ENCODE measurements at regions not wholly inside any gene's neighbourhood (a gene's known extent, or its start where the extent isn't known, plus 50 kb on each side); places are given as distances from the start of the nearest gene placed in this dataset.
A peak's percentile ranks its signal among the peaks of the same experiment; 100 is the strongest.

DNA sequence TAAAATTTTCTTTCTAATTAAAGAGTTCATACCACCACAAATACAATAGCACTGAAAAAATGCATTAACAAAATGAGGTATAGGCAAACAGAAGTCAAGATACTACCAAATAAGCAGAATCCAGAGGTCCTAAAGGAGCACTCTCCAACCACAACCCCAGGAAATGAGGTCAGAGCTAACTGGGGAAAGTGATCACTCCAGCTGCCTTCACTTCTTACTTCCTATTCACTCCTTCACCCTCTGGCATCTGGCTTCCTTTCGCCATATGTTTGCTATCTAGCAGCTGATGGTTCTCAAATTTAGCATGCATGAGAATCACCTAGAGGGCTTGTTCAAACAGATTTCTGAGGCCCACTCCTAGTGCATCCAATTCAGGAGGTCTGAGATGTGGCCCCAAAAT, 212.6 kb upstream of the ACVR2A start:
- Histone ChIP-seq H3K4me3 (ENCODE audit: insufficient read depth in 1 of 2, low read depth in 1 of 2, low read length in 2 of 2) (no peak overlapping the region), H3K27ac (ENCODE audit: low read length, poor library complexity, severe bottlenecking) (no peak overlapping the region)

DNA sequence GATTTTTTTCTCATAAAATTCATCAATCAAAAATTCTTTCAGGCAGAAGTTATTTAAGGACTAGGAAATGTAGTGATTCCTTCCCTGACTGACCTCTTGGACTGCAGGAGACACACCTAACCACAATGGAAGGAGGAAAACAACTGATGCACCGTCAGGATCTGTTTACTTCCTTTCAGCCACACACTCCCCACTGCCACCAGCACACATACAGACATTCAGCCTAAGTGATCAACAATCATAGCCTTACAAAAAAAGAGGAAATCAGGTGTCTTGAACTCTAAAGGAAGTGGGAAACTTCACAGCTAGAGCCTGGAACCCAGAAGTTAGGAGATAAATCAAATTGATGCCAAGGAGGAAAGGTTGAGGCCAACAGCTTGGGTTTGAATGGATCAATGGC, 213.5 kb upstream of the ACVR2A start:
- no peak overlapping the region for H2AFZ ChIP-seq (ENCODE audit: low read depth, low read length)
- no peak overlapping the region for H3K4me2 ChIP-seq (ENCODE audit: low read length, poor library complexity, severe bottlenecking)
- no peak overlapping the region for H3K18ac ChIP-seq (ENCODE audit: low read depth in 1 of 2, low read length in 2 of 2)
- H2BK15ac ChIP-seq (ENCODE audit: low read depth, poor library complexity, severe bottlenecking), result no peak overlapping the region
- no peak overlapping the region for H3K27ac ChIP-seq (ENCODE audit: low read length, poor library complexity, severe bottlenecking)
- H3K23ac ChIP-seq (ENCODE audit: low read length in 2 of 2), result no peak overlapping the region
- peak overlapping the region in 1 of 2 experiments; percentile 90 for H3K14ac ChIP-seq (ENCODE audit: low read length in 2 of 2)
- no peaks in the 10 kb centered on the region for H3K79me1 ChIP-seq (replicated peaks; ENCODE audit: low read length, poor library complexity, severe bottlenecking)
- no peak overlapping the region for H2BK5ac ChIP-seq (ENCODE audit: low read depth, low read length, poor library complexity, severe bottlenecking)
- no peak overlapping the region for H4K8ac ChIP-seq (ENCODE audit: low read length)
- no peak overlapping the region for H2BK120ac ChIP-seq (ENCODE audit: low read depth, low read length)
- no peaks in the 10 kb centered on the region for H3K36me3 ChIP-seq (ENCODE audit: control insufficient read depth in 1 of 2, insufficient read depth in 2 of 2, low read depth in 1 of 2, low read length in 2 of 2)
- no peak overlapping the region for H3K4ac ChIP-seq (ENCODE audit: low read depth in 1 of 2, low read length in 2 of 2)
- H3K9ac ChIP-seq (ENCODE audit: low read length), result no peak overlapping the region
- no peak for DNase-seq
- H3K27me3 ChIP-seq (ENCODE audit: control insufficient read depth in 1 of 2, insufficient read depth in 1 of 2, low read length in 2 of 2), result no peaks in the 10 kb centered on the region
- H3K4me3 ChIP-seq (ENCODE audit: insufficient read depth in 1 of 2, low read depth in 1 of 2, low read length in 2 of 2), result no peak overlapping the region
- H2AK5ac ChIP-seq (ENCODE audit: low read length, severe bottlenecking), result no peak overlapping the region
- no peaks in the 10 kb centered on the region for H3K9me3 ChIP-seq (ENCODE audit: control insufficient read depth, low read length)
- H4K91ac ChIP-seq (ENCODE audit: low read length), result no peak overlapping the region
- no peak overlapping the region for H2BK12ac ChIP-seq (ENCODE audit: low read length in 2 of 2)
- no CpG with 5 or more reads among the region's 1 CpG for WGBS
- no peaks in the 10 kb centered on the region for H3K4me1 ChIP-seq (ENCODE audit: control insufficient read depth, insufficient read depth, low read depth, low read length)

More for the DNA sequence above, 212.6 kb upstream of the ACVR2A start:
- Histone ChIP-seq H2BK12ac (ENCODE audit: low read length in 2 of 2) (no peak overlapping the region), H2BK120ac (ENCODE audit: low read depth, low read length) (no peak overlapping the region), H2AFZ (ENCODE audit: low read depth, low read length) (no peak overlapping the region), H3K23ac (ENCODE audit: low read length in 2 of 2) (no peak overlapping the region), H2BK5ac (ENCODE audit: low read depth, low read length, poor library complexity, severe bottlenecking) (no peak overlapping the region), H2AK5ac (ENCODE audit: low read length, severe bottlenecking) (no peak overlapping the region), H3K4me1 (ENCODE audit: control insufficient read depth, insufficient read depth, low read depth, low read length) (no peaks in the 10 kb centered on the region), H3K36me3 (ENCODE audit: control insufficient read depth in 1 of 2, insufficient read depth in 2 of 2, low read depth in 1 of 2, low read length in 2 of 2) (no peaks in the 10 kb centered on the region), H4K91ac (ENCODE audit: low read length) (no peak overlapping the region), H4K8ac (ENCODE audit: low read length) (no peak overlapping the region), H3K79me1 (replicated peaks; ENCODE audit: low read length, poor library complexity, severe bottlenecking) (no peaks in the 10 kb centered on the region), H2BK15ac (ENCODE audit: low read depth, poor library complexity, severe bottlenecking) (no peak overlapping the region), H3K27me3 (ENCODE audit: control insufficient read depth in 1 of 2, insufficient read depth in 1 of 2, low read length in 2 of 2) (no peaks in the 10 kb centered on the region), H3K18ac (ENCODE audit: low read depth in 1 of 2, low read length in 2 of 2) (no peak overlapping the region), H3K14ac (ENCODE audit: low read length in 2 of 2) (no peak overlapping the region), H3K4ac (ENCODE audit: low read depth in 1 of 2, low read length in 2 of 2) (no peak overlapping the region), H3K9ac (ENCODE audit: low read length) (no peak overlapping the region), H3K9me3 (ENCODE audit: control insufficient read depth, low read length) (no peaks in the 10 kb centered on the region), H3K4me2 (ENCODE audit: low read length, poor library complexity, severe bottlenecking) (no peak overlapping the region)
- DNase-seq, result no peak
- 89% methylated on average over 1 of the region's 1 CpG for WGBS

DNA sequence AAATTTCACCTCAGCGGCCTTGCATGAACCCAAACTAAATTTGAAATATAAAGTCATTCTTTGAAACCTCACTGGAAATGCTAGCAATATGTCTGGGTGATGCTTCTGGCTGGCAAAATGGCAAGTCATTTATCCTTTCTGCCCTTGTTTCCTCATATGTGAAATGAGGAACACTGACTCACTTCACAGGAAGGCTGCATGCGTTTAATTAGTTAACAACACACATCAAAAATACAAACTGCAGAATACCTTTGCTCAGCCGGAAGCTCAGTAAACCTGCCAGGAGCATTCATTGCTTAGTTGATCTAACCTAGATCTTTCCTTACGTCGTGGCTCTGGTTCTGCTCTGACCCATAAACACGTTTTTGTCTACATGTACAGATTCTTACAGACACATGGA, 214.2 kb upstream of the ACVR2A start:
- no peak overlapping the region for H3K23ac ChIP-seq (ENCODE audit: low read length in 2 of 2)
- H2BK12ac ChIP-seq (ENCODE audit: low read length in 2 of 2), result no peak overlapping the region
- no peak overlapping the region for H3K4me2 ChIP-seq (ENCODE audit: low read length, poor library complexity, severe bottlenecking)
- H3K27me3 ChIP-seq (ENCODE audit: control insufficient read depth in 1 of 2, insufficient read depth in 1 of 2, low read length in 2 of 2), result no peaks in the 10 kb centered on the region
- H3K4me3 ChIP-seq (ENCODE audit: insufficient read depth in 1 of 2, low read depth in 1 of 2, low read length in 2 of 2), result no peak overlapping the region
- no peak overlapping the region for H2BK120ac ChIP-seq (ENCODE audit: low read depth, low read length)
- no peak overlapping the region for H2BK5ac ChIP-seq (ENCODE audit: low read depth, low read length, poor library complexity, severe bottlenecking)
- H2BK15ac ChIP-seq (ENCODE audit: low read depth, poor library complexity, severe bottlenecking), result no peak overlapping the region
- H3K36me3 ChIP-seq (ENCODE audit: control insufficient read depth in 1 of 2, insufficient read depth in 2 of 2, low read depth in 1 of 2, low read length in 2 of 2), result no peaks in the 10 kb centered on the region
- H3K18ac ChIP-seq (ENCODE audit: low read depth in 1 of 2, low read length in 2 of 2), result no peak overlapping the region
- H2AK5ac ChIP-seq (ENCODE audit: low read length, severe bottlenecking), result no peak overlapping the region
- H3K4ac ChIP-seq (ENCODE audit: low read depth in 1 of 2, low read length in 2 of 2), result no peak overlapping the region
- 82% methylated on average over 5 of the region's 6 CpGs for WGBS
- H3K14ac ChIP-seq (ENCODE audit: low read length in 2 of 2), result no peak overlapping the region
- no peak for DNase-seq
- H3K27ac ChIP-seq (ENCODE audit: low read length, poor library complexity, severe bottlenecking), result no peak overlapping the region
- no peak overlapping the region for H4K91ac ChIP-seq (ENCODE audit: low read length)
- H3K9me3 ChIP-seq (ENCODE audit: control insufficient read depth, low read length), result no peaks in the 10 kb centered on the region
- H3K79me1 ChIP-seq (replicated peaks; ENCODE audit: low read length, poor library complexity, severe bottlenecking), result no peaks in the 10 kb centered on the region
- H3K9ac ChIP-seq (ENCODE audit: low read length), result no peak overlapping the region
- no peak overlapping the region for H2AFZ ChIP-seq (ENCODE audit: low read depth, low read length)
- no peak overlapping the region for H4K8ac ChIP-seq (ENCODE audit: low read length)
- H3K4me1 ChIP-seq (ENCODE audit: control insufficient read depth, insufficient read depth, low read depth, low read length), result no peaks in the 10 kb centered on the region

- H3K9me3 ChIP-seq (ENCODE audit: control insufficient read depth, low read length), result no peaks in the 10 kb centered on the region
- WGBS, result 64% methylated on average over 1 of the region's 1 CpG
These were observed 215.8 kb upstream of the ACVR2A start for GRCh38 chr2:147628971-147629421.

More at GRCh38 chr2:147628971-147629421, 215.8 kb upstream of the ACVR2A start:
- H2AFZ ChIP-seq (ENCODE audit: low read depth, low read length), result no peak overlapping the region
- no peak overlapping the region for H3K4me2 ChIP-seq (ENCODE audit: low read length, poor library complexity, severe bottlenecking)
- H2AK5ac ChIP-seq (ENCODE audit: low read length, severe bottlenecking), result no peak overlapping the region
- H3K79me1 ChIP-seq (replicated peaks; ENCODE audit: low read length, poor library complexity, severe bottlenecking), result no peaks in the 10 kb centered on the region
- no peak overlapping the region for H3K4ac ChIP-seq (ENCODE audit: low read depth in 1 of 2, low read length in 2 of 2)
- H3K23ac ChIP-seq (ENCODE audit: low read length in 2 of 2), result no peak overlapping the region
- no peak overlapping the region for H3K9ac ChIP-seq (ENCODE audit: low read length)
- no peak overlapping the region for H2BK5ac ChIP-seq (ENCODE audit: low read depth, low read length, poor library complexity, severe bottlenecking)
- no peak overlapping the region for H4K8ac ChIP-seq (ENCODE audit: low read length)
- H3K27me3 ChIP-seq (ENCODE audit: control insufficient read depth in 1 of 2, insufficient read depth in 1 of 2, low read length in 2 of 2), result no peaks in the 10 kb centered on the region
- no peaks in the 10 kb centered on the region for H3K36me3 ChIP-seq (ENCODE audit: control insufficient read depth in 1 of 2, insufficient read depth in 2 of 2, low read depth in 1 of 2, low read length in 2 of 2)
- H3K4me3 ChIP-seq (ENCODE audit: insufficient read depth in 1 of 2, low read depth in 1 of 2, low read length in 2 of 2), result no peak overlapping the region
- H2BK120ac ChIP-seq (ENCODE audit: low read depth, low read length), result no peak overlapping the region
- no peak for DNase-seq
- no peak overlapping the region for H2BK12ac ChIP-seq (ENCODE audit: low read length in 2 of 2)
- H3K4me1 ChIP-seq (ENCODE audit: control insufficient read depth, insufficient read depth, low read depth, low read length), result no peaks in the 10 kb centered on the region
- H3K18ac ChIP-seq (ENCODE audit: low read depth in 1 of 2, low read length in 2 of 2), result no peak overlapping the region
- H3K27ac ChIP-seq (ENCODE audit: low read length, poor library complexity, severe bottlenecking), result no peak overlapping the region
- H4K91ac ChIP-seq (ENCODE audit: low read length), result no peak overlapping the region
- no peak overlapping the region for H2BK15ac ChIP-seq (ENCODE audit: low read depth, poor library complexity, severe bottlenecking)
- no peak overlapping the region for H3K14ac ChIP-seq (ENCODE audit: low read length in 2 of 2)
